Astrocyte of the cerebellum (primary cell): ENCODE measurements at regions not wholly inside any gene's neighbourhood (a gene's known extent, or its start where the extent isn't known, plus 50 kb on each side); places are given as distances from the start of the nearest gene placed in this dataset.

Experiments used
- DNase-seq: peaks from one replicate; pipeline ENCODE4 v3.0.0-alpha.2; 2011; ENCODE audit warnings: low read depth
- H3K4me3 ChIP-seq: 2 replicates; pipeline ENCODE4 v1.5.1; 2011; ENCODE audit warnings: mild to moderate bottlenecking, low read depth, low read length, moderate library complexity
- CTCF ChIP-seq: IDR thresholded peaks from 2 replicates; pipeline ENCODE4 v1.5.1; 2012; ENCODE audit warnings: low read length, low read depth, moderate library complexity, mild to moderate bottlenecking; ENCODE audit errors: missing control alignments
- in situ Hi-C: cut with HindIII; loops from 2 replicates; pipeline ENCODE4 v1.10.0; 2017; ENCODE audit warnings: low sequenced_read_pairs

- no peak overlapping the region for H3K4me3 ChIP-seq
- no peak for DNase-seq
- in situ Hi-C loops, result no loop called here
- TF ChIP-seq CTCF, result no peak
Measured at GRCh38 chr13:74434782-74435181, 300.6 kb upstream of the KLF12 start.

DNA sequence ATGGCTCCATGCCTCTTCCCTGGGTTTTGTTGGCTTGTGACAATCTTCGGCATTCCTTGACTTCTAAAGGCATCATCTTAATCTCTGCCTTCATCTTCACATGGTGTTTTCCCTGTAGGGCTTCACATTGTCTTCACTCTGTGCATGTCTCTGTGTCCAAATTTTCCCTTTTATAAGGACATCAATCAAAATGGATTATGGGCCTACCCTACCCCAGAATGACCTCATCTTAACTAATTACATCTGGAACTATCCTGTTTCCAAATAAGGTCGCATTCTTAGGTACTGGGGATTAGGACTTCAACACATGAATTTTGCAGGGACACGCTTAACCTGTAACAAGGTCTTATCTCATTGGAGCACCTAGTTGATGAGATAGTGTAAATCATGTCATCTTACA, 290.3 kb upstream of the KLF12 start:
- no peak for DNase-seq
- H3K4me3 ChIP-seq, result no peak overlapping the region
- in situ Hi-C loops, result no loop called here
- TF ChIP-seq CTCF, result no peak

DNA sequence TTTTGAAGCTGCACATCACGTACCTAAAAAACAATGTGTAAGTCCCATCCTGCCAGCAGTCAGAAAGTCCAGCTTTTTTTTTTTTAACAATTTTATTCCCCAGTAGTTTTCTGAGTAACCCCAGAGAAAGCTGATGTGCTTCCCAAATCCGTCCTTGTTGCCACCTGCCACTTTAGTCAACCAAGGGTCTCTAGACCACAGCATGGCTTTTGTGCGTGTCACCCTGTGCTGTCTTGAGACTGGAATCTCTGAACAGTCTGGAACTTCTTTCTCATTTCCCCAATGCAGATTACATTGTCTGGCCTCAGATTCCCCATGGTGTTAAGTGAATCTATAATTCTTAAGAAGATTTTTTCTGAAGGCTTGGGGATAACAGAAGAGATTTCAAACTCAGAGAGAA, 289.2 kb upstream of the KLF12 start:
- TF ChIP-seq CTCF, result no peak
- H3K4me3 ChIP-seq, result no peak overlapping the region
- no peak for DNase-seq
- in situ Hi-C loops, result no loop called here

GRCh38 chr13:74414458-74414857, 280.3 kb upstream of the KLF12 start:
- no peak for DNase-seq
- no peak for TF ChIP-seq CTCF
- no peak overlapping the region for H3K4me3 ChIP-seq
- in situ Hi-C loops, result no loop called here

GRCh38 chr13:74413482-74413881, 279.3 kb upstream of the KLF12 start:
- DNase-seq, result no peak
- TF ChIP-seq CTCF, result no peak
- in situ Hi-C loops, result no loop called here
- no peak overlapping the region for H3K4me3 ChIP-seq

GRCh38 chr13:74409551-74409950, 275.3 kb upstream of the KLF12 start:
- no peak overlapping the region for H3K4me3 ChIP-seq
- in situ Hi-C loops, result no loop called here
- TF ChIP-seq CTCF, result no peak
- no peak for DNase-seq

DNA sequence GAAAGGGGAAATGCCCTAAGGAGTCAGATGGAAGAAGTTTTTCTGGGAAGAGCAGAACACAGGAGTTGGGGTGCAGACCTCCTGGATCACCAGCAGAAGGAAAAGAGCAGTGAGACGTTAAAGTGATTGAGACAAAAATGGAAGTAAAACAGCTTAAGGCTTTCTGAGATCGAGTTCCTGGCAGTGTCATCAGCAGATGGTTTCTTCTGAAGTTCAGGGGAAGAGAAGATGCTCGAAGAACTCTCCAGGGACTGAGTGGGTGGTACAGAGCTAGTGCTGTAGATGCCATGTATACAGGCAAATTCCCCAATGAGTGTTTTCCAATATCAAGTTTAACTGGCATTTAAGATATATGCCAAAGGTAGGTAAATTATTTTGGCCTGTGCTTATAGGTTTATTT, 272.2 kb upstream of the KLF12 start:
- in situ Hi-C loops, result no loop called here
- DNase-seq, result no peak

More for the DNA sequence above, 272.2 kb upstream of the KLF12 start:
- no peak overlapping the region for H3K4me3 ChIP-seq
- TF ChIP-seq CTCF, result no peak
